PC-9 (cell line): ENCODE measurements at regions not wholly inside any gene's neighbourhood (a gene's known extent, or its start where the extent isn't known, plus 50 kb on each side); places are given as distances from the start of the nearest gene placed in this dataset.
A peak's percentile ranks its signal among the peaks of the same experiment; 100 is the strongest.

Experiments
- BruUV-seq: library from RNA; stranded (reverse); fragments of 400-500 nt; replicated peaks from 2 replicates; lab custom pipeline; 2021; lab: Mats Ljungman, UMichigan
- CTCF ChIA-PET: fragments of 300-600 bp; sonication (Branson Sonifier 250); formaldehyde crosslinking; loops from one replicate; lab custom pipeline; 2022; ENCODE audit warnings: antibody characterized with exemption; lab: Charles Lee
- POLR2A ChIA-PET: fragments of 300-600 bp; sonication (Branson Sonifier 250); formaldehyde crosslinking; loops from one replicate; lab custom pipeline; 2022; ENCODE audit warnings: antibody characterized with exemption; ENCODE audit not compliant: unreplicated experiment; lab: Charles Lee
- DNase-seq, 2 experiments: peaks; one replicate each; pipeline versions ENCODE4 v3.0.0 to v3.0.0-alpha.2; 2015 to 2022; ENCODE audit warnings: mixed read lengths in 1 of 2
- H2AFZ ChIP-seq: fragments of 200-600 bp; sonication (generic); 2 replicates; pipeline ENCODE4 v1.8.1; 2017; ENCODE audit warnings: antibody characterized with exemption
- H3F3A ChIP-seq: fragments of 200-600 bp; sonication (generic); 2 replicates; pipeline ENCODE4 v1.8.1; 2017; ENCODE audit warnings: antibody characterized with exemption, mild to moderate bottlenecking, low read depth; ENCODE audit not compliant: insufficient read depth
- H3K27ac ChIP-seq: fragments of 200-600 bp; sonication (generic); 2 replicates; pipeline ENCODE4 v1.6.1; 2016; ENCODE audit warnings: mixed run types
- H3K27me3 ChIP-seq: fragments of 200-600 bp; sonication (generic); 2 replicates; pipeline ENCODE4 v1.6.1; 2016; ENCODE audit warnings: low read depth, mixed run types; ENCODE audit not compliant: insufficient read depth
- H3K36me3 ChIP-seq: fragments of 200-600 bp; sonication (generic); 2 replicates; pipeline ENCODE4 v1.6.1; 2016; ENCODE audit warnings: low read depth, mixed run types
- H3K4me1 ChIP-seq: fragments of 200-600 bp; sonication (generic); replicated peaks from 2 replicates; pipeline ENCODE4 v1.6.1; 2016; ENCODE audit warnings: mixed run types; ENCODE audit not compliant: insufficient read depth
- H3K4me2 ChIP-seq: fragments of 200-600 bp; sonication (generic); 2 replicates; pipeline ENCODE4 v1.6.1; 2017; ENCODE audit warnings: mixed run types
- H3K4me3 ChIP-seq: fragments of 200-600 bp; sonication (generic); 2 replicates; pipeline ENCODE4 v1.6.1; 2016; ENCODE audit warnings: mixed run types
- H3K79me2 ChIP-seq: fragments of 200-600 bp; sonication (generic); 2 replicates; pipeline ENCODE4 v1.6.1; 2017; ENCODE audit warnings: low read depth, mixed run types
- H3K9me2 ChIP-seq: fragments of 200-600 bp; sonication (generic); 2 replicates; pipeline ENCODE4 v1.8.1; 2017; ENCODE audit warnings: mild to moderate bottlenecking; ENCODE audit not compliant: insufficient read depth
- H3K9me3 ChIP-seq: fragments of 200-600 bp; sonication (generic); 2 replicates; pipeline ENCODE4 v1.8.1; 2016; ENCODE audit warnings: low read depth; ENCODE audit not compliant: insufficient read depth
- H4K20me1 ChIP-seq: fragments of 200-600 bp; sonication (generic); 2 replicates; pipeline ENCODE4 v1.8.1; 2017; ENCODE audit not compliant: insufficient read depth
- EZH2 ChIP-seq: fragments of 200-600 bp; sonication (generic); IDR thresholded peaks from 2 replicates; pipeline ENCODE4 v1.8.0; 2017; ENCODE audit warnings: antibody characterized with exemption, low read depth
- intact Hi-C: fragments of 100-400 bp; cut with micrococcal nuclease; formaldehyde crosslinking; loops from one replicate; pipeline ENCODE4 v1.10.0; 2022; ENCODE audit not compliant: unreplicated experiment
- TF ChIP-seq, protein P1 (sequence below): fragments of 200-600 bp; sonication (generic); conservative IDR thresholded peaks from 2 replicates; pipeline ENCODE4 v1.6.1; 2017; ENCODE audit warnings: mixed run types, antibody characterized with exemption, mild to moderate bottlenecking, moderate library complexity

DNA sequence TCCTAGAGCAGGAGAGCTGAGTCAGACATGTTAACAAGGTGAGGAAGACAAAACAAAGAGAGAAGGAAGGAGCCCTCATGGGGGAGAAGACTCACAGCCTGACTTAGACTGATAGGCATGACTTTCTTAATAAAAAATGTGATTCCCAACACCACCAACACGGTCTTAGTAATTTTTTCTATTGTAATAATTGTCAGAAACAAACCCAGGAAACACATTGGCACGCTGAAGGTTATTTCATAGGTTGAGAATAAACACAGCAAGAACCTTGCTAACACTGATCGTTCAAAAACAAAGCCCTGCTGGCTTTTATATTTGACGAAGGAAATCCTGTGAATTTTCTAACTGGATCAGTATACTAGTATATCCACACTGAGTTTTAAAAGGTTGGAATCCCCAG, 286.8 kb downstream of the HACE1 start:
- intact Hi-C loops: no loop called here
- POLR2A ChIA-PET: interaction anchor here (0.7 kb wide), 1 partner anchor 78 kb away, joined by 5 read pairs; no protein-coding TSS in a partner anchor
- BruUV-seq: no TSS peak
- Histone ChIP-seq H2AFZ (no peak overlapping the region), H3K9me3 (no peaks in the 10 kb centered on the region), H3K4me2 (no peak overlapping the region), H3K4me1 (no peaks in the 10 kb centered on the region), H3K36me3 (no peaks in the 10 kb centered on the region), H4K20me1 (no peaks in the 10 kb centered on the region), H3K9me2 (no peaks in the 10 kb centered on the region), H3K27me3 (no peaks in the 10 kb centered on the region), H3K27ac (no peak overlapping the region), H3F3A (no peaks in the 10 kb centered on the region), H3K79me2 (no peaks in the 10 kb centered on the region), H3K4me3 (no peak overlapping the region)
- no peak for DNase-seq
- CTCF ChIA-PET: no interaction called here
- no peak for TF ChIP-seq EZH2
- TF ChIP-seq, protein P1, sequence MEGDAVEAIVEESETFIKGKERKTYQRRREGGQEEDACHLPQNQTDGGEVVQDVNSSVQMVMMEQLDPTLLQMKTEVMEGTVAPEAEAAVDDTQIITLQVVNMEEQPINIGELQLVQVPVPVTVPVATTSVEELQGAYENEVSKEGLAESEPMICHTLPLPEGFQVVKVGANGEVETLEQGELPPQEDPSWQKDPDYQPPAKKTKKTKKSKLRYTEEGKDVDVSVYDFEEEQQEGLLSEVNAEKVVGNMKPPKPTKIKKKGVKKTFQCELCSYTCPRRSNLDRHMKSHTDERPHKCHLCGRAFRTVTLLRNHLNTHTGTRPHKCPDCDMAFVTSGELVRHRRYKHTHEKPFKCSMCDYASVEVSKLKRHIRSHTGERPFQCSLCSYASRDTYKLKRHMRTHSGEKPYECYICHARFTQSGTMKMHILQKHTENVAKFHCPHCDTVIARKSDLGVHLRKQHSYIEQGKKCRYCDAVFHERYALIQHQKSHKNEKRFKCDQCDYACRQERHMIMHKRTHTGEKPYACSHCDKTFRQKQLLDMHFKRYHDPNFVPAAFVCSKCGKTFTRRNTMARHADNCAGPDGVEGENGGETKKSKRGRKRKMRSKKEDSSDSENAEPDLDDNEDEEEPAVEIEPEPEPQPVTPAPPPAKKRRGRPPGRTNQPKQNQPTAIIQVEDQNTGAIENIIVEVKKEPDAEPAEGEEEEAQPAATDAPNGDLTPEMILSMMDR: no peak

DNA sequence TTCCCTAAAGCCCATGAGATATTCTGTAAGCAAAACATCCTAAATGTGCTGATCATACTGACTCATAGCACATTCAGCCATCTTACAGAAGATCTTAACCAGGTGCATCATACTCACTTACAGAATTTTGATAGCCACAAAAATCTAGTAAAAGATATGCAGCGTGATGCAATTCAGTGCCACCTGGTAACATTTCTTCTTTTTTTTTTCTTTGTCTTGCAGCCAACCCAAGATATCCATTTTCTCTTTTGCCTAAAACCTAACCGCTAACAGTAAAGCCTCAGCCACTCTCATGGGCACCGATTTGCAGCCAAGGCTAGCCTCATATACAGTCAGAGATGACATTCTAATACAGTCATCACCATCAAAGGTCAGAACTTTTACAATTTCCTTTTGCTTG, 293.3 kb downstream of the HACE1 start:
- Histone ChIP-seq H3K27ac (no peak overlapping the region), H3K4me1 (no peaks in the 10 kb centered on the region), H3K27me3 (no peaks in the 10 kb centered on the region), H3K9me3 (no peaks in the 10 kb centered on the region), H3F3A (no peaks in the 10 kb centered on the region), H4K20me1 (no peaks in the 10 kb centered on the region), H3K4me3 (no peak overlapping the region), H3K36me3 (no peaks in the 10 kb centered on the region), H2AFZ (no peak overlapping the region), H3K4me2 (no peak overlapping the region), H3K79me2 (no peaks in the 10 kb centered on the region), H3K9me2 (no peaks in the 10 kb centered on the region)
- no TSS peak for BruUV-seq
- ChIA-PET CTCF (no interaction called here), POLR2A (no interaction called here)
- intact Hi-C loops: no loop called here
- DNase-seq: peak in 1 of 2 experiments; percentile 11
- no peak for TF ChIP-seq EZH2
- TF ChIP-seq, protein P1: no peak

DNA sequence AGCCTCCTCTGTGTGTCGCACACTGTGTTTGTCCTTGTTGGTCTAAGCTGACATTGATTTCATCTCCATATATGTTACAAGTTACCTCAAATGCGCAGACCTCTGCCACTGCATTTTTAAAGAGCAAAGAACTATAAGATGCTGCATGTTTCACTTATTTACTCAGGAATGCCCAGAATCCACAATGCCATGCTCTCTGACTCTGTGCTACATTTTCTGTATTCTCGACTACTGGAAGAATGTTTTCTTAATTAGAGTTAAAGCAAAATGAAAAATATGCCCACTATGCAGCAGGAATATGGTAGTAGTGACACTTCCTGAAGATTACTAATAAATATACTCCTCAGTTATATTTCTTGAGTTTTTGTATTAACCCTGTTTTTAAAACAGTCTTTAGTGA, 296.4 kb downstream of the HACE1 start:
- H3K9me3 ChIP-seq: no peaks in the 10 kb centered on the region
- no peak overlapping the region for H3K4me2 ChIP-seq
- ChIA-PET CTCF (interaction anchor here (0.6 kb wide), 1 partner anchor 26 kb away, joined by 3 read pairs; no protein-coding TSS in a partner anchor), POLR2A (no interaction called here)
- no peaks in the 10 kb centered on the region for H3F3A ChIP-seq
- no peaks in the 10 kb centered on the region for H4K20me1 ChIP-seq
- H2AFZ ChIP-seq: no peak overlapping the region
- H3K27ac ChIP-seq: no peak overlapping the region
- DNase-seq: no peak
- no peaks in the 10 kb centered on the region for H3K27me3 ChIP-seq
- no peaks in the 10 kb centered on the region for H3K4me1 ChIP-seq
- no peaks in the 10 kb centered on the region for H3K36me3 ChIP-seq
- no peaks in the 10 kb centered on the region for H3K79me2 ChIP-seq
- BruUV-seq: no TSS peak
- intact Hi-C loops: no loop called here
- no peak for TF ChIP-seq EZH2
- TF ChIP-seq, protein P1: no peak
- no peaks in the 10 kb centered on the region for H3K9me2 ChIP-seq
- H3K4me3 ChIP-seq: no peak overlapping the region
